ENCODE measurements at regions not wholly inside any gene's neighbourhood (a gene's known extent, or its start where the extent isn't known, plus 50 kb on each side); places are given as distances from the start of the nearest gene placed in this dataset.

- Histone ChIP-seq H3K4me1 (no peaks in the 10 kb centered on the region), H3K36me3 (no peaks in the 10 kb centered on the region), H3K9me3 (no peaks in the 10 kb centered on the region), H3K27ac (no peak overlapping the region), H3K27me3 (no peaks in the 10 kb centered on the region), H3K4me3 (no peak overlapping the region)
- TF ChIP-seq CTCF (IDR thresholded peaks at IDR 0.05) = no peak
- no peak for DNase-seq (ENCODE audit: low spot score in 2 of 2)
- intact Hi-C loops (cut with DNase I) = no loop called here
These were observed 200.7 kb downstream of the TLE3 start for GRCh38 chr15:69897061-69897460.

DNA sequence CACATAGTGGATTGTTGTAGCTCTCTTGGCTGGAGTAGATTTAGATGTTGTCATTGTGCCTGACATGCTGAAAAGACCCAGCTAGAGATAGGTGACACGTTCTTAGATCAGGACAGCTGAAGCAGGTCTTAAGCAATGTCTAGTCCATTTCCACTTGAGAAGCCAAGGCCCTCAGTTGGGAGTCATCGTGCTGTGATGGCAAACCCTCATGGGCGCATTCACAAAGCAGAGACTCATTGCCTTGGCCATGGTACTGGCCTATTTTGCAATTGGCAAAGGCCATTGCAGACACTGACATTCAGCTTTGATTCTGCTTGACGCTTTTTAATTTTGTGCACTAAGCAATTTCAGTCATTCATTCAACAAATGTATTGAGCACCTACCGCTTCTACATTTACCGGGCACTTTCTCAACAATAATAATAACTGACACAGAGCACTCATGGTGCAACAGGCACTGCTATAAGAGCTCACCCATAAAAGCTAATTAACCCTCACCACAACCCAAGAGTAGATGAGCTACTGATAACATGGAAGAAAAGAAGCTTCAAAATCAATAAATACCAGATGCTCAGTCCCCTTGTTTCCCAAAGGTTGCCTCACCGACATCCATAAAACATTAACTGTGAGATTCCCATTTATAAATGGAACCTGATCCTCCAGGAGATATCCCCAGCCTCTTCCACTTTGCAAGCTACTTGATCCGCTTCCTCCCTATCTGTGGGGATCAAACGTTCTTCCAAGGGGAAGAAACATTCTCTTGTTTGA lies 200.1 kb downstream of the TLE3 start:
- Histone ChIP-seq H3K27me3 (no peaks in the 10 kb centered on the region), H3K9me3 (no peaks in the 10 kb centered on the region), H3K27ac (no peak overlapping the region), H3K4me1 (no peaks in the 10 kb centered on the region), H3K4me3 (no peak overlapping the region), H3K36me3 (no peaks in the 10 kb centered on the region)
- intact Hi-C loops (cut with DNase I) = no loop called here
- no peak for TF ChIP-seq CTCF (IDR thresholded peaks at IDR 0.05)
- DNase-seq (ENCODE audit: low spot score in 2 of 2) = no peak

DNA sequence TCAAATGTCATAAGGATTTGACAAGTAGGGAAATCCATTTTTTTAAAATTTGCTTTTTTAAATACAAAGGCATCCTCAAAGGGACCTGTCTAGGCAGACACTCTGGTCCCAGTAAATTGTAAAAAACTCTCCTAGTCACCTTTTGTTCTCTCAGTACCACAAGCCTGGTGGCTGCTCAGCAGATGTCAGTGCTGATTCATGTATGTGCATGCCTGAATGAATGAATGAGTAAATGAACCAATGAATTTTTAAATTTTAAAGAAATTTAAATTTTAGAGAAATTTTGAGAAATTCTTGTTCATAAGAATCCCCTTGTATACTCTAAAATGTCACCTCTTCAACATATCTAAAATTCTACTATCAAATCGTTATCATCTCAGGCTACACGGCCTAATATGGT lies 199.5 kb downstream of the TLE3 start:
- no peaks in the 10 kb centered on the region for H3K27me3 ChIP-seq
- no peaks in the 10 kb centered on the region for H3K4me1 ChIP-seq
- H3K27ac ChIP-seq = no peak overlapping the region
- no peak overlapping the region for H3K4me3 ChIP-seq
- H3K36me3 ChIP-seq = no peaks in the 10 kb centered on the region
- intact Hi-C loops (cut with DNase I) = no loop called here
- TF ChIP-seq CTCF (IDR thresholded peaks at IDR 0.05) = no peak
- DNase-seq (ENCODE audit: low spot score in 2 of 2) = no peak
- no peaks in the 10 kb centered on the region for H3K9me3 ChIP-seq

DNA sequence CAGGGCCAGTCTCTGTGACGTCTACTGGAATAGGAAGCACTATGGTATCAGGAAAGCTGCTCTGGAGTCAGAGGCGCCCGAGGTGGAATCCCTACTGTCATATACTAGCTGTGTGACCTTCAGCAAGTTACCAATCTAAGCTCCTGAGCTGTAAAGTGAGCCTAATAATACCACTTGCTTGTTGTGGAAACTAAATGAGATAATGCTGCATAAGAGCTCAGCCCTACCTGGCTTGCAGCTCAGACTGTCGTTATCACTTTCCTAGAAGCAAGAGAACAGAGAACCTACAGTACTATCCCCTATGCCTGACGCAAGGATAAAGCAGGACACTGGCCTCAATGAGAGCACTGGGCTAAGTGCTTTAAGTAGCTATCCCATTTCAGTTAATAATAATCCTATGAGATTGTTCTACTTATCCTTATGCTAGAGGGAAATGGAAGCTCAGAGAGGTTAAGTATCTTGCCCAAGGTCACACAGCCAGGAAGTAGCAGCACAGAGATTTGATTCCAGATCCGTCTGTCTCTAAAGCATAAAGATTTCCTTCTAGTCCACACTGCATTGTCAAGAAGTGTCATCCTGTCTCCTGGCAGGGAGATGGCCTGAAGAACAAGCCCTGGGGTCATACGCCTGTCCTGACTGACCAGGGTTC lies 195.2 kb downstream of the TLE3 start:
- Histone ChIP-seq H3K27ac (no peak overlapping the region), H3K4me1 (no peaks in the 10 kb centered on the region), H3K4me3 (no peak overlapping the region), H3K36me3 (no peaks in the 10 kb centered on the region), H3K27me3 (no peaks in the 10 kb centered on the region), H3K9me3 (no peaks in the 10 kb centered on the region)
- intact Hi-C loops (cut with DNase I) = no loop called here
- no peak for TF ChIP-seq CTCF (IDR thresholded peaks at IDR 0.05)
- no peak for DNase-seq (ENCODE audit: low spot score in 2 of 2)

DNA sequence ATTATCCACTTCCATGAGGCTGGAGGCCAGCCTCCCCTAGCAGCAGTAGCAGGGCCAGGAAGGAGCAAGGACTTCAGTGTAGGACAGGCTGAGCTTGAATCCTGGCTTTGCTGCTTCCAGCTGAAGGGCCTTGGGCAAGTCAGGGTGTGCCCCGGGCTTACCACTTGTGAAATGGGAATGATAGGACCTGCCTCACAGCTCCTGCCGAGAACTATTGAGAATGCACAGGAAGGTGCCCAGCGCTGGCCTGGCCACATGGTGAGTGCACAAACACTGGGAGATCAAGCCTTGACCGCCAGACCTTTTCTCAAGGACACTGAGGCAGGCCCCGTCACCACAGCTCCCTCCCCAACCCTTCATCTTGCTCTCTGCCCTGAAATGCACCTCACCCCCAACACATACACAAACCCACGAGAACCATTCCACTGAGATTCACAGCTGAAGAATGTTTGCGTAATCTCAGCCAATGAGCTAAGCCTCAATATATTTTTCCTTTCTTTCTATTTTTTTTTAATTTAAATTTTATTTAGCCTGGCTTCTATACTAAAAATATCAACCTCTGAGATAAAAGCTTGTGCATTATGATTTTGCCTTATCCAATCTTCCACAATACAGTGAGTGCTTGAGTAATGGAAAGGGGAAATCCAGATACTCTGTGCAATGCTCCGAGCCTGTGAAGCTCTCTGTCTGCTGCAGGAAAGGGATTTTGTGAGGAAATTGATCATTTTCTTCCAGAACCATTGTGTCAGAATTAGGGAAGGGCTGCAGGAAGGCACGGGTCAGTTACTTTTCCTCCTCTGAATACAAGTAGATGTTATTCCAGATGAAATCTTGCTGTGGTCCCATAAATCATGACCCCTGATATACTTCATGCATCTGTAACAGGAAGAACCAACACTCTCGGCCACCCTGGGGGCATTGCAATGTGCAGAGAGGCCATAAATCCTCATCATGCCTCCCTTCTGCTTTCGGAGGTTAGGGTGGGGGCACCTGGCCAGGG lies 193.9 kb downstream of the TLE3 start:
- intact Hi-C loops (cut with DNase I) = no loop called here
- Histone ChIP-seq H3K36me3 (no peaks in the 10 kb centered on the region), H3K4me1 (no peaks in the 10 kb centered on the region), H3K27me3 (no peaks in the 10 kb centered on the region), H3K4me3 (no peak overlapping the region), H3K9me3 (no peaks in the 10 kb centered on the region), H3K27ac (no peak overlapping the region)
- no peak for TF ChIP-seq CTCF (IDR thresholded peaks at IDR 0.05)
- DNase-seq (ENCODE audit: low spot score in 2 of 2) = no peak
